Fibroblast of lung (primary cell): ENCODE measurements at regions not wholly inside any gene's neighbourhood (a gene's known extent, or its start where the extent isn't known, plus 50 kb on each side); places are given as distances from the start of the nearest gene placed in this dataset.
A peak's percentile ranks its signal among the peaks of the same experiment; 100 is the strongest.

ENCODE experiments used
- DNase-seq, 2 donors: peaks; one replicate each; pipeline versions ENCODE4 v3.0.0 to v3.0.0-alpha.2; 2010; ENCODE audit warnings: low read depth in 2 of 2
- H2AFZ ChIP-seq: 2 replicates; pipeline ENCODE4 v1.5.1; 2012; ENCODE audit warnings: low read length, control low read depth, inconsistent platforms
- H3K27ac ChIP-seq: 2 replicates; pipeline ENCODE4 v1.5.1; 2011; ENCODE audit warnings: low read length, control low read depth; ENCODE audit not compliant: insufficient read depth
- H3K27me3 ChIP-seq: 2 replicates; pipeline ENCODE4 v1.5.1; 2011; ENCODE audit warnings: mild to moderate bottlenecking, low read length; ENCODE audit not compliant: control insufficient read depth, insufficient read depth
- H3K36me3 ChIP-seq: 2 replicates; pipeline ENCODE4 v1.5.1; 2011; ENCODE audit warnings: low read length; ENCODE audit not compliant: control insufficient read depth, insufficient read depth
- H3K4me1 ChIP-seq: 2 replicates; pipeline ENCODE4 v1.5.1; 2011; ENCODE audit warnings: low read length; ENCODE audit not compliant: control insufficient read depth, insufficient read depth; ENCODE audit errors: extremely low read depth
- H3K4me2 ChIP-seq: 2 replicates; pipeline ENCODE4 v1.5.1; 2011; ENCODE audit warnings: low read length, control low read depth; ENCODE audit not compliant: insufficient read depth; ENCODE audit errors: extremely low read depth
- H3K4me3 ChIP-seq, 4 experiments: fragments of 200-600 bp in 1 of 4; sonication (generic) in 1 of 4; replicated peaks in 1 of 4; 2 replicates each; pipeline ENCODE4 v1.5.1; 2011 to 2016; ENCODE audit warnings: low read length in 4 of 4, low read depth in 3 of 4, mild to moderate bottlenecking in 3 of 4, control low read depth in 2 of 4, inconsistent platforms in 1 of 4, mixed read lengths in 1 of 4; ENCODE audit not compliant: insufficient read depth in 1 of 4; ENCODE audit errors: control extremely low read depth in 1 of 4
- H3K79me2 ChIP-seq: 2 replicates; pipeline ENCODE4 v1.5.1; 2012; ENCODE audit warnings: mild to moderate bottlenecking, low read length, inconsistent platforms; ENCODE audit not compliant: control insufficient read depth, insufficient read depth
- H3K9ac ChIP-seq: 2 replicates; pipeline ENCODE4 v1.5.1; 2011; ENCODE audit warnings: mild to moderate bottlenecking, low read length, control low read depth; ENCODE audit not compliant: insufficient read depth
- H3K9me3 ChIP-seq: 2 replicates; pipeline ENCODE4 v1.5.1; 2012; ENCODE audit warnings: low read depth, low read length; ENCODE audit not compliant: control insufficient read depth, insufficient read depth
- H4K20me1 ChIP-seq: 2 replicates; pipeline ENCODE4 v1.5.1; 2011; ENCODE audit warnings: low read length; ENCODE audit not compliant: control insufficient read depth, insufficient read depth; ENCODE audit errors: extremely low read depth
- CTCF ChIP-seq, 2 donors: IDR thresholded peaks in 1 of 2; conservative IDR thresholded peaks in 1 of 2; 1 replicate in 1 of 2; 2 replicates in 1 of 2; pipeline ENCODE4 v1.5.1; 2011 to 2012; ENCODE audit warnings: low read length in 2 of 2, control low read depth in 1 of 2, inconsistent platforms in 1 of 2, low read depth in 1 of 2, mild to moderate bottlenecking in 1 of 2
- EZH2 ChIP-seq: IDR thresholded peaks from 2 replicates; pipeline ENCODE4 v1.5.1; 2012; ENCODE audit warnings: low read length, control low read depth, mild to moderate bottlenecking; ENCODE audit errors: missing control alignments

DNA sequence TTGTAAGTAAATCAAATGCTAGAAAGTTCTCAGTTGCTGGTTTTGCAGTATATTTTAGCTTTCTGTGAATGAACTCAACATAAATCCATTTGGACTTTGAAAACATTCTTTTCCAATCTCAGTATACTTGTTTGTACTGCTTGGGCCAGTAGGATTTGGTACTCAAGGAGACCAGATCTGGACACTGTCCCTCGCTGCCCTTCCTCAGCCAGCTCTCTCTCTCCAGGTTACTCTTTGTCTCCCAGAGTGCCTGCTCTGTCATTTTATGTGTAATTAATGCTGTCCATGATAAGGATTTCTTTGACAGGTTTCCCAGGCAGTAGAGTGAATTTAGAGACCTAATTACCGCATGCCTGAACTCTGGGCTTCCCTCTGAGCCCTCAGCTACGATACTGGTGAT is 344.6 kb upstream of the SGCD start:
- H3K4me3 ChIP-seq, result no peak overlapping the region
- no peak overlapping the region for H3K4me2 ChIP-seq
- H3K79me2 ChIP-seq, result no peaks in the 10 kb centered on the region
- no peak overlapping the region for H2AFZ ChIP-seq
- H4K20me1 ChIP-seq, result no peaks in the 10 kb centered on the region
- H3K4me1 ChIP-seq, result no peaks in the 10 kb centered on the region
- TF ChIP-seq CTCF (conservative IDR thresholded peaks at IDR 0.05 in 1 of 2, IDR thresholded peaks at IDR 0.05 in 1 of 2; ENCODE audit: low read depth in 1 of 2, low read length in 2 of 2) (no peak), EZH2 (no peak)
- no peaks in the 10 kb centered on the region for H3K9me3 ChIP-seq
- no peak overlapping the region for H3K27ac ChIP-seq
- H3K9ac ChIP-seq, result no peak overlapping the region
- H3K27me3 ChIP-seq, result no peaks in the 10 kb centered on the region
- DNase-seq, result no peak
- no peaks in the 10 kb centered on the region for H3K36me3 ChIP-seq

GRCh38 chr5:155983954-155984353 is 343.0 kb upstream of the SGCD start:
- H3K27ac ChIP-seq, result no peak overlapping the region
- no peak overlapping the region for H3K4me2 ChIP-seq
- H2AFZ ChIP-seq, result no peak overlapping the region
- no peak overlapping the region for H3K4me3 ChIP-seq
- no peaks in the 10 kb centered on the region for H4K20me1 ChIP-seq
- H3K9ac ChIP-seq, result no peak overlapping the region
- peak; percentile 8 to 35 for DNase-seq
- TF ChIP-seq EZH2, result no peak
- TF ChIP-seq CTCF (conservative IDR thresholded peaks at IDR 0.05 in 1 of 2, IDR thresholded peaks at IDR 0.05 in 1 of 2; ENCODE audit: low read depth in 1 of 2, low read length in 2 of 2), result no peak
- H3K4me1 ChIP-seq, result no peaks in the 10 kb centered on the region
- H3K36me3 ChIP-seq, result no peaks in the 10 kb centered on the region
- no peaks in the 10 kb centered on the region for H3K9me3 ChIP-seq
- H3K27me3 ChIP-seq, result no peaks in the 10 kb centered on the region
- H3K79me2 ChIP-seq, result no peaks in the 10 kb centered on the region

DNA sequence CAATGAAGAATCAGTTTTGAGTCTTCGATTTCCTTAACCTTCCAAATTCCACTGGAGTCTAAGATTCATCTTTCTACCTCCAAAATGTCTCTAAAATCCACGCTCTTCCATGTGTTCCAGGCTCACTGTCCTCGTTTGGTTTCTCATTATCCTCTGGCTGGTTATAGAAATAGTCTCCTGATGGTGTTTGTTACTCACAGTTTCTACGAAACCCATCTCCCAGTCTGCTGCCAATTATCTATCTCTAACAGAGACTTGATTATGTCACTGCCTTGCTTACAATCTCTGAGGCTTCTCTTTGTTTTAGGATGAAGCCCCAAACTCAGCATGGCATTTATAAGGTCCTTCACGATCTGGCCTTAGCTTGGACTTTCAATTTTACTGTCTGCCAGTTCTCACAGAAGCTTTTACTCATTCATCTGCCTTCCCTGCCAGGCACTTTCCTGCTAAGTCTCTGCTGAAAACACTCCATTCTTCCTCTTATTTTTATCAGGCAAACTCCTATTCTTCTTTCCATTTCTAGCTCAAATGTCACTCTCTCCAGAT is 339.6 kb upstream of the SGCD start:
- TF ChIP-seq CTCF (conservative IDR thresholded peaks at IDR 0.05 in 1 of 2, IDR thresholded peaks at IDR 0.05 in 1 of 2; ENCODE audit: low read depth in 1 of 2, low read length in 2 of 2), result no peak
- TF ChIP-seq EZH2, result no peak

More for the DNA sequence above, 339.6 kb upstream of the SGCD start:
- Histone ChIP-seq H3K27ac (no peak overlapping the region), H3K4me1 (no peaks in the 10 kb centered on the region), H2AFZ (no peak overlapping the region), H3K9me3 (no peaks in the 10 kb centered on the region), H3K27me3 (no peaks in the 10 kb centered on the region), H3K36me3 (no peaks in the 10 kb centered on the region), H3K4me2 (no peak overlapping the region), H3K4me3 (no peak overlapping the region), H3K79me2 (no peaks in the 10 kb centered on the region), H3K9ac (no peak overlapping the region), H4K20me1 (no peaks in the 10 kb centered on the region)
- no peak for DNase-seq
